ENCODE measurements at regions not wholly inside any gene's neighbourhood (a gene's known extent, or its start where the extent isn't known, plus 50 kb on each side); places are given as distances from the start of the nearest gene placed in this dataset.

- TF ChIP-seq, protein P1, sequence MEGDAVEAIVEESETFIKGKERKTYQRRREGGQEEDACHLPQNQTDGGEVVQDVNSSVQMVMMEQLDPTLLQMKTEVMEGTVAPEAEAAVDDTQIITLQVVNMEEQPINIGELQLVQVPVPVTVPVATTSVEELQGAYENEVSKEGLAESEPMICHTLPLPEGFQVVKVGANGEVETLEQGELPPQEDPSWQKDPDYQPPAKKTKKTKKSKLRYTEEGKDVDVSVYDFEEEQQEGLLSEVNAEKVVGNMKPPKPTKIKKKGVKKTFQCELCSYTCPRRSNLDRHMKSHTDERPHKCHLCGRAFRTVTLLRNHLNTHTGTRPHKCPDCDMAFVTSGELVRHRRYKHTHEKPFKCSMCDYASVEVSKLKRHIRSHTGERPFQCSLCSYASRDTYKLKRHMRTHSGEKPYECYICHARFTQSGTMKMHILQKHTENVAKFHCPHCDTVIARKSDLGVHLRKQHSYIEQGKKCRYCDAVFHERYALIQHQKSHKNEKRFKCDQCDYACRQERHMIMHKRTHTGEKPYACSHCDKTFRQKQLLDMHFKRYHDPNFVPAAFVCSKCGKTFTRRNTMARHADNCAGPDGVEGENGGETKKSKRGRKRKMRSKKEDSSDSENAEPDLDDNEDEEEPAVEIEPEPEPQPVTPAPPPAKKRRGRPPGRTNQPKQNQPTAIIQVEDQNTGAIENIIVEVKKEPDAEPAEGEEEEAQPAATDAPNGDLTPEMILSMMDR (IDR thresholded peaks at IDR 0.05; ENCODE audit: extremely low read depth in 1 of 2, insufficient read depth in 1 of 2, low read depth in 1 of 2, low read length in 2 of 2) = no peak
- TF ChIP-seq EZH2 (IDR thresholded peaks at IDR 0.05; ENCODE audit: borderline replicate concordance, low read depth, low read length, severe bottlenecking) (no peak), MYC (IDR thresholded peaks at IDR 0.05; ENCODE audit: low read depth, low read length) (no peak), POLR2A (IDR thresholded peaks at IDR 0.05; ENCODE audit: low read depth, low read length) (no peak), GATA2 (IDR thresholded peaks at IDR 0.05; ENCODE audit: insufficient read depth, insufficient read length, low read depth, low read length) (no peak)
Observed at GRCh38 chr16:79765901-79766394, 165.4 kb upstream of the MAF start.

All from endothelial cell of umbilical vein (primary cell).